Heart left ventricle (tissue), 13 donors: ENCODE measurements at regions not wholly inside any gene's neighbourhood (a gene's known extent, or its start where the extent isn't known, plus 50 kb on each side); places are given as distances from the start of the nearest gene placed in this dataset.

ENCODE experiments used
- POLR2A ChIP-seq, 2 donors: fragments of 450-650 bp; IDR thresholded peaks; one replicate each; pipeline ENCODE4 v1.6.1; 2017; ENCODE audit warnings: antibody characterized with exemption in 2 of 2, mild to moderate bottlenecking in 2 of 2, moderate library complexity in 2 of 2
- TF ChIP-seq, protein P1 (sequence below), 12 donors: fragments of 200-600 bp; sonication (generic) in 4 of 12; IDR thresholded peaks; one replicate each; pipeline versions ENCODE4 v1.5.0 to v1.8.0; 2018 to 2022; ENCODE audit warnings: antibody characterized with exemption in 12 of 12, mild to moderate bottlenecking in 5 of 12
- donor health status: ischemic (EF 13 %, LVEDD 7.1; RV severe dilation, severe dysfunction).
- donor health status: DM: no; HTN: yes; CAD: no.
- donor health status: DM: no; HTN: no; CAD: no.
- donor health status: ischemic (EF 25% LVEDD 6.9; RV normal size, moderate dysfunction).
- donor health status: ischemic (EF 25% LVEDD 5.7; RV mildly dilated, moderate dysfunction).
- donor health status: ischemic (EF 35%, LVEDD 5.7; RV mildly dilated, moderate dysfunction).
- donor health status: nonischemic (EF 11% LVEDD 7.7; RV severe dilation, severe dysfunction).
- donor health status: DM: yes; HTN: yes; CAD: no.
- donor health status: PGD.
- donor health status: ischemic (EF 29% LVEDD 5.4; RV normal size, mild dysfunction).
- donor health status: nonischemic (EF 23%, LVEDD 6.1; RV moderate dilation, normal function).

GRCh38 chr4:53734182-53734581 is 142.9 kb upstream of the LNX1 start:
- TF ChIP-seq, protein P1, sequence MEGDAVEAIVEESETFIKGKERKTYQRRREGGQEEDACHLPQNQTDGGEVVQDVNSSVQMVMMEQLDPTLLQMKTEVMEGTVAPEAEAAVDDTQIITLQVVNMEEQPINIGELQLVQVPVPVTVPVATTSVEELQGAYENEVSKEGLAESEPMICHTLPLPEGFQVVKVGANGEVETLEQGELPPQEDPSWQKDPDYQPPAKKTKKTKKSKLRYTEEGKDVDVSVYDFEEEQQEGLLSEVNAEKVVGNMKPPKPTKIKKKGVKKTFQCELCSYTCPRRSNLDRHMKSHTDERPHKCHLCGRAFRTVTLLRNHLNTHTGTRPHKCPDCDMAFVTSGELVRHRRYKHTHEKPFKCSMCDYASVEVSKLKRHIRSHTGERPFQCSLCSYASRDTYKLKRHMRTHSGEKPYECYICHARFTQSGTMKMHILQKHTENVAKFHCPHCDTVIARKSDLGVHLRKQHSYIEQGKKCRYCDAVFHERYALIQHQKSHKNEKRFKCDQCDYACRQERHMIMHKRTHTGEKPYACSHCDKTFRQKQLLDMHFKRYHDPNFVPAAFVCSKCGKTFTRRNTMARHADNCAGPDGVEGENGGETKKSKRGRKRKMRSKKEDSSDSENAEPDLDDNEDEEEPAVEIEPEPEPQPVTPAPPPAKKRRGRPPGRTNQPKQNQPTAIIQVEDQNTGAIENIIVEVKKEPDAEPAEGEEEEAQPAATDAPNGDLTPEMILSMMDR (IDR thresholded peaks at IDR 0.05), result no peak
- no peak for TF ChIP-seq POLR2A (IDR thresholded peaks at IDR 0.05)
